Prostate gland (tissue), 2 donors: ENCODE measurements at regions not wholly inside any gene's neighbourhood (a gene's known extent, or its start where the extent isn't known, plus 50 kb on each side); places are given as distances from the start of the nearest gene placed in this dataset.

Experiments used
- DNase-seq: peaks from one replicate; pipeline ENCODE4 v3.0.0-alpha.2; 2019; ENCODE audit warnings: low spot score
- H3K27ac ChIP-seq, 2 donors: fragments of 200-600 bp; sonication (generic); 2 replicates each; pipeline ENCODE4 v1.5.1; 2017 to 2019
- H3K27me3 ChIP-seq: fragments of 200-600 bp; sonication (generic); replicated peaks from 2 replicates; pipeline ENCODE4 v1.5.1; 2019; ENCODE audit not compliant: insufficient read depth
- H3K36me3 ChIP-seq, 2 donors: fragments of 200-600 bp; sonication (generic); 1 replicate in 1 of 2; 2 replicates in 1 of 2; pipeline versions ENCODE4 v1.5.1 to v1.8.1; 2017 to 2019
- H3K4me1 ChIP-seq: fragments of 200-600 bp; sonication (generic); replicated peaks from 2 replicates; pipeline ENCODE4 v1.5.1; 2019
- H3K4me3 ChIP-seq, 2 donors: fragments of 200-600 bp; sonication (generic); 2 replicates each; pipeline ENCODE4 v1.5.1; 2017 to 2019
- H3K9me3 ChIP-seq: fragments of 200-600 bp; sonication (generic); 2 replicates; pipeline ENCODE4 v1.5.1; 2017
- CTCF ChIP-seq, 4 experiments: fragments of 200-600 bp in 2 of 4; fragments of 450-650 bp in 2 of 4; sonication (generic) in 2 of 4; IDR thresholded peaks; 1 replicate in 3 of 4; 2 replicates in 1 of 4; pipeline ENCODE4 v1.5.1; 2016 to 2019; ENCODE audit warnings: antibody characterized with exemption in 4 of 4, mild to moderate bottlenecking in 2 of 4, moderate library complexity in 2 of 4
- POLR2A ChIP-seq: fragments of 450-650 bp; IDR thresholded peaks from one replicate; pipeline ENCODE4 v1.6.1; 2016; ENCODE audit warnings: antibody characterized with exemption, mild to moderate bottlenecking
- POLR2AphosphoS5 ChIP-seq: sonication (generic); formaldehyde crosslinking; IDR thresholded peaks from one replicate; pipeline ENCODE4 v1.6.1; 2017; ENCODE audit warnings: antibody characterized with exemption
- WGBS: methylation state at CpG from one replicate; pipeline ENCODE4 v1.1.5; 2018; 5-methylcytosine and 5-hydroxymethylcytosine counted together
- intact Hi-C: fragments of 100-400 bp; cut with DNase I; formaldehyde crosslinking; loops from one replicate; pipeline ENCODE4 v1.14.2; 2022

GRCh38 chr17:65362826-65363225 is 198.6 kb downstream of the AXIN2 start:
- no peaks in the 10 kb centered on the region for H3K27me3 ChIP-seq
- no peak for DNase-seq
- H3K36me3 ChIP-seq, result no peaks in the 10 kb centered on the region
- H3K4me3 ChIP-seq, result no peak overlapping the region
- H3K4me1 ChIP-seq, result no peaks in the 10 kb centered on the region
- H3K27ac ChIP-seq, result no peak overlapping the region
- 41% methylated on average over 2 of the region's 2 CpGs for WGBS
- H3K9me3 ChIP-seq, result no peaks in the 10 kb centered on the region
- intact Hi-C loops, result no loop called here
- no peak for TF ChIP-seq POLR2A
- TF ChIP-seq CTCF (IDR thresholded peaks at IDR 0.05), result no peak
- no peak for TF ChIP-seq POLR2AphosphoS5

- DNase-seq, result no peak
- H3K4me3 ChIP-seq, result no peak overlapping the region
- no peak overlapping the region for H3K27ac ChIP-seq
- no peaks in the 10 kb centered on the region for H3K9me3 ChIP-seq
- H3K4me1 ChIP-seq, result no peaks in the 10 kb centered on the region
- no peaks in the 10 kb centered on the region for H3K36me3 ChIP-seq
- no peaks in the 10 kb centered on the region for H3K27me3 ChIP-seq
- 55% methylated on average over 14 of the region's 14 CpGs for WGBS
- intact Hi-C loops, result no loop called here
- TF ChIP-seq CTCF (IDR thresholded peaks at IDR 0.05) (no peak), POLR2A (no peak), POLR2AphosphoS5 (no peak)
These were observed 200.4 kb downstream of the AXIN2 start for GRCh38 chr17:65360961-65361552.

- Histone ChIP-seq H3K4me3 (no peak overlapping the region), H3K36me3 (no peaks in the 10 kb centered on the region), H3K9me3 (no peaks in the 10 kb centered on the region), H3K27ac (no peak overlapping the region), H3K4me1 (no peaks in the 10 kb centered on the region), H3K27me3 (no peaks in the 10 kb centered on the region)
- no peak for DNase-seq
- WGBS, result 95% methylated on average over 3 of the region's 3 CpGs
- no peak for TF ChIP-seq POLR2A
- TF ChIP-seq POLR2AphosphoS5, result no peak
- no peak for TF ChIP-seq CTCF (IDR thresholded peaks at IDR 0.05)
- intact Hi-C loops, result no loop called here
These were observed 202.4 kb downstream of the AXIN2 start for GRCh38 chr17:65359016-65359415.

- H3K9me3 ChIP-seq, result no peaks in the 10 kb centered on the region
- H3K27me3 ChIP-seq, result no peaks in the 10 kb centered on the region
- H3K36me3 ChIP-seq, result no peaks in the 10 kb centered on the region
- no peak for DNase-seq
- no peak overlapping the region for H3K4me3 ChIP-seq
- H3K27ac ChIP-seq, result no peak overlapping the region
- no peak for TF ChIP-seq POLR2AphosphoS5
- TF ChIP-seq POLR2A, result no peak
- no peak for TF ChIP-seq CTCF (IDR thresholded peaks at IDR 0.05)
- intact Hi-C loops, result no loop called here
- no peaks in the 10 kb centered on the region for H3K4me1 ChIP-seq
- WGBS, result 84% methylated on average over 5 of the region's 5 CpGs
These were observed 204.9 kb downstream of the AXIN2 start for GRCh38 chr17:65356536-65356935.

- 56% methylated on average over 4 of the region's 4 CpGs for WGBS
- no peak for DNase-seq
- Histone ChIP-seq H3K4me1 (no peaks in the 10 kb centered on the region), H3K4me3 (no peak overlapping the region), H3K36me3 (no peaks in the 10 kb centered on the region), H3K9me3 (no peaks in the 10 kb centered on the region), H3K27ac (no peak overlapping the region), H3K27me3 (no peaks in the 10 kb centered on the region)
- intact Hi-C loops, result no loop called here
- TF ChIP-seq POLR2AphosphoS5 (no peak), POLR2A (no peak), CTCF (IDR thresholded peaks at IDR 0.05) (no peak)
These were observed 206.2 kb downstream of the AXIN2 start for GRCh38 chr17:65355246-65355645.
